Vagina (tissue), 2 donors: ENCODE measurements at regions not wholly inside any gene's neighbourhood (a gene's known extent, or its start where the extent isn't known, plus 50 kb on each side); places are given as distances from the start of the nearest gene placed in this dataset.

Experiments used
- DNase-seq, 2 donors: peaks; one replicate each; pipeline ENCODE4 v3.0.0-alpha.2; 2017; ENCODE audit errors: extremely low spot score in 2 of 2
- H3K27ac ChIP-seq: fragments of 200-600 bp; sonication (generic); one replicate; pipeline ENCODE4 v1.5.1; 2019
- H3K27me3 ChIP-seq: fragments of 200-600 bp; sonication (generic); one replicate; pipeline ENCODE4 v1.5.1; 2019
- H3K36me3 ChIP-seq, 2 donors: fragments of 200-600 bp; sonication (generic); one replicate each; pipeline ENCODE4 v1.5.1; 2017 to 2019
- H3K4me1 ChIP-seq: fragments of 200-600 bp; sonication (generic); one replicate; pipeline ENCODE4 v1.5.1; 2019
- H3K4me3 ChIP-seq, 2 donors: fragments of 200-600 bp; sonication (generic); 1 replicate in 1 of 2; 2 replicates in 1 of 2; pipeline ENCODE4 v1.5.1; 2016 to 2019
- H3K9me3 ChIP-seq: fragments of 200-600 bp; sonication (generic); one replicate; pipeline ENCODE4 v1.5.1; 2019
- POLR2A ChIP-seq, 2 donors: fragments of 450-650 bp; IDR thresholded peaks; one replicate each; pipeline ENCODE4 v1.6.1; 2017; ENCODE audit warnings: antibody characterized with exemption in 2 of 2, mild to moderate bottlenecking in 2 of 2, moderate library complexity in 2 of 2
- POLR2AphosphoS5 ChIP-seq, 2 donors: sonication (generic); formaldehyde crosslinking; IDR thresholded peaks; one replicate each; pipeline ENCODE4 v1.9.0; 2017; ENCODE audit warnings: antibody characterized with exemption in 2 of 2, mild to moderate bottlenecking in 2 of 2, low read depth in 1 of 2; ENCODE audit not compliant: insufficient read depth in 1 of 2
- intact Hi-C: fragments of 100-400 bp; cut with DNase I; formaldehyde crosslinking; loops from one replicate; pipeline ENCODE4 v1.15.1; 2023
- TF ChIP-seq, protein P1 (sequence below), 3 experiments: fragments of 450-650 bp in 2 of 3; fragments of 200-600 bp in 1 of 3; sonication (generic) in 1 of 3; IDR thresholded peaks; one replicate each; pipeline ENCODE4 v1.5.1; 2017 to 2019; ENCODE audit warnings: antibody characterized with exemption in 3 of 3, mild to moderate bottlenecking in 2 of 3, moderate library complexity in 2 of 3

GRCh38 chr4:100130964-100131363 is 59.3 kb downstream of the DDIT4L start:
- H3K4me3 ChIP-seq: no peak overlapping the region
- H3K4me1 ChIP-seq: no peaks in the 10 kb centered on the region
- H3K9me3 ChIP-seq: no peaks in the 10 kb centered on the region
- intact Hi-C loops: no loop called here
- H3K36me3 ChIP-seq: no peaks in the 10 kb centered on the region
- no peak for DNase-seq
- no peak for TF ChIP-seq POLR2A (IDR thresholded peaks at IDR 0.05)
- no peak for TF ChIP-seq POLR2AphosphoS5 (IDR thresholded peaks at IDR 0.05; ENCODE audit: insufficient read depth in 1 of 2, low read depth in 1 of 2)
- TF ChIP-seq, protein P1, sequence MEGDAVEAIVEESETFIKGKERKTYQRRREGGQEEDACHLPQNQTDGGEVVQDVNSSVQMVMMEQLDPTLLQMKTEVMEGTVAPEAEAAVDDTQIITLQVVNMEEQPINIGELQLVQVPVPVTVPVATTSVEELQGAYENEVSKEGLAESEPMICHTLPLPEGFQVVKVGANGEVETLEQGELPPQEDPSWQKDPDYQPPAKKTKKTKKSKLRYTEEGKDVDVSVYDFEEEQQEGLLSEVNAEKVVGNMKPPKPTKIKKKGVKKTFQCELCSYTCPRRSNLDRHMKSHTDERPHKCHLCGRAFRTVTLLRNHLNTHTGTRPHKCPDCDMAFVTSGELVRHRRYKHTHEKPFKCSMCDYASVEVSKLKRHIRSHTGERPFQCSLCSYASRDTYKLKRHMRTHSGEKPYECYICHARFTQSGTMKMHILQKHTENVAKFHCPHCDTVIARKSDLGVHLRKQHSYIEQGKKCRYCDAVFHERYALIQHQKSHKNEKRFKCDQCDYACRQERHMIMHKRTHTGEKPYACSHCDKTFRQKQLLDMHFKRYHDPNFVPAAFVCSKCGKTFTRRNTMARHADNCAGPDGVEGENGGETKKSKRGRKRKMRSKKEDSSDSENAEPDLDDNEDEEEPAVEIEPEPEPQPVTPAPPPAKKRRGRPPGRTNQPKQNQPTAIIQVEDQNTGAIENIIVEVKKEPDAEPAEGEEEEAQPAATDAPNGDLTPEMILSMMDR (IDR thresholded peaks at IDR 0.05): no peak
- no peak overlapping the region for H3K27ac ChIP-seq
- H3K27me3 ChIP-seq: no peaks in the 10 kb centered on the region

GRCh38 chr4:100130491-100130890 is 59.8 kb downstream of the DDIT4L start:
- H3K4me1 ChIP-seq: no peaks in the 10 kb centered on the region
- H3K36me3 ChIP-seq: no peaks in the 10 kb centered on the region
- H3K4me3 ChIP-seq: no peak overlapping the region
- no peak overlapping the region for H3K27ac ChIP-seq
- no peak for DNase-seq
- intact Hi-C loops: no loop called here
- no peaks in the 10 kb centered on the region for H3K27me3 ChIP-seq
- TF ChIP-seq POLR2AphosphoS5 (IDR thresholded peaks at IDR 0.05; ENCODE audit: insufficient read depth in 1 of 2, low read depth in 1 of 2): no peak
- TF ChIP-seq POLR2A (IDR thresholded peaks at IDR 0.05): no peak
- TF ChIP-seq, protein P1 (IDR thresholded peaks at IDR 0.05): no peak
- H3K9me3 ChIP-seq: no peaks in the 10 kb centered on the region

GRCh38 chr4:100129774-100130173 is 60.5 kb downstream of the DDIT4L start:
- TF ChIP-seq, protein P1 (IDR thresholded peaks at IDR 0.05): no peak
- TF ChIP-seq POLR2AphosphoS5 (IDR thresholded peaks at IDR 0.05; ENCODE audit: insufficient read depth in 1 of 2, low read depth in 1 of 2): no peak
- TF ChIP-seq POLR2A (IDR thresholded peaks at IDR 0.05): no peak
- DNase-seq: no peak
- no peaks in the 10 kb centered on the region for H3K36me3 ChIP-seq
- H3K27me3 ChIP-seq: no peaks in the 10 kb centered on the region
- intact Hi-C loops: no loop called here
- H3K9me3 ChIP-seq: no peaks in the 10 kb centered on the region
- no peak overlapping the region for H3K4me3 ChIP-seq
- no peaks in the 10 kb centered on the region for H3K4me1 ChIP-seq
- H3K27ac ChIP-seq: no peak overlapping the region

- no peaks in the 10 kb centered on the region for H3K27me3 ChIP-seq
- H3K4me1 ChIP-seq: no peaks in the 10 kb centered on the region
- no peak for TF ChIP-seq POLR2A (IDR thresholded peaks at IDR 0.05)
- TF ChIP-seq POLR2AphosphoS5 (IDR thresholded peaks at IDR 0.05; ENCODE audit: insufficient read depth in 1 of 2, low read depth in 1 of 2): no peak
- H3K36me3 ChIP-seq: no peaks in the 10 kb centered on the region
- no peak overlapping the region for H3K4me3 ChIP-seq
- DNase-seq: no peak
- intact Hi-C loops: no loop called here
- H3K27ac ChIP-seq: no peak overlapping the region
- H3K9me3 ChIP-seq: no peaks in the 10 kb centered on the region
These were observed 61.9 kb downstream of the DDIT4L start for GRCh38 chr4:100128338-100128737.

DNA sequence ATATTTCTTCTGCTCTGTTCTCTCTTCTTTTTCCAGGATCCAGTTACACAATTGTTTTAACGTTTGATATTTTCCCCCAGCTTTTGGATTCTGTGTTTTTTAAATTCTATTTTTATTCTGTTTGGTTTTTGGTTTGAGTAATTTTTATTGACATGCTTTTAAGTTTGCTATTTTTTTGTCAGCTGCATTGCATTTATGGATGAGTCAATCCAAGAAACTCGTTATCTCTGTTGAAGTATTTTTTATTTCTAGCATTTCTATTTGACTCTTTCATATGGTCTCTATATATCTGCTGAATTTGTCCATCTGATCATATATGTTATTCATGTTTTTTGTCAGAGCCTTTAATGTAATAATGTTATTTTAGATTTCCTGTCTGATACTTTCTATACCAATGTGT is 65.6 kb downstream of the DDIT4L start:
- Histone ChIP-seq H3K36me3 (no peaks in the 10 kb centered on the region), H3K4me1 (no peaks in the 10 kb centered on the region), H3K4me3 (no peak overlapping the region), H3K27ac (no peak overlapping the region), H3K27me3 (no peaks in the 10 kb centered on the region), H3K9me3 (no peaks in the 10 kb centered on the region)
- no peak for DNase-seq
- no peak for TF ChIP-seq POLR2A (IDR thresholded peaks at IDR 0.05)
- no peak for TF ChIP-seq POLR2AphosphoS5 (IDR thresholded peaks at IDR 0.05; ENCODE audit: insufficient read depth in 1 of 2, low read depth in 1 of 2)
- TF ChIP-seq, protein P1 (IDR thresholded peaks at IDR 0.05): no peak
- intact Hi-C loops: no loop called here
